SK-N-SH (cell line): ENCODE measurements at regions not wholly inside any gene's neighbourhood (a gene's known extent, or its start where the extent isn't known, plus 50 kb on each side); places are given as distances from the start of the nearest gene placed in this dataset.

Experiments
- CTCF ChIA-PET: fragments of 300-600, 350-600 bp; formaldehyde crosslinking; extraction: SDS; loops from one replicate; lab custom pipeline; 2021; lab: Yijun Ruan, JAX
- POLR2A ChIA-PET: fragments of 350-600 bp; sonication (Branson Sonifier 250); formaldehyde crosslinking; extraction: SDS; loops from one replicate; lab custom pipeline; 2020; ENCODE audit warnings: antibody characterized with exemption, inconsistent platforms; lab: Yijun Ruan, JAX
- DNase-seq: peaks from one replicate; pipeline ENCODE4 v3.0.0; 2012
- H2AFZ ChIP-seq: fragments of 200-600 bp; sonication (generic); 2 replicates; pipeline ENCODE4 v1.8.1; 2016; ENCODE audit warnings: antibody characterized with exemption, mild to moderate bottlenecking, low read depth
- H3F3A ChIP-seq: fragments of 200-600 bp; sonication (generic); replicated peaks from 2 replicates; pipeline ENCODE3; 2016; ENCODE audit warnings: antibody characterized with exemption, mild to moderate bottlenecking; ENCODE audit not compliant: insufficient read depth
- H3K27ac ChIP-seq, 2 experiments: fragments of 200-500 bp in 1 of 2; fragments of 200-600 bp in 1 of 2; sonication (Bioruptor generic) in 1 of 2; sonication (generic), shearing (Covaris generic) in 1 of 2; 2 replicates each; pipeline versions ENCODE4 v1.5.1 to v1.6.1; 2014 to 2016; ENCODE audit warnings: low read depth in 2 of 2, inconsistent platforms in 1 of 2, low read length in 1 of 2, mild to moderate bottlenecking in 1 of 2, mixed read lengths in 1 of 2
- H3K27me3 ChIP-seq: fragments of 200-600 bp; sonication (generic), shearing (Covaris generic); 2 replicates; pipeline ENCODE4 v1.6.1; 2016; ENCODE audit warnings: mixed run types; ENCODE audit not compliant: insufficient read depth
- H3K36me3 ChIP-seq, 2 experiments: fragments of 200-500 bp in 1 of 2; fragments of 200-600 bp in 1 of 2; sonication (Bioruptor generic) in 1 of 2; sonication (generic) in 1 of 2; replicated peaks in 1 of 2; 2 replicates each; pipeline versions ENCODE3 to v1.5.1; 2014 to 2016; ENCODE audit warnings: low read length in 1 of 2, mild to moderate bottlenecking in 1 of 2; ENCODE audit not compliant: insufficient read depth in 2 of 2, control insufficient read depth in 1 of 2
- H3K4me1 ChIP-seq, 2 experiments: fragments of 200-500 bp in 1 of 2; fragments of 200-600 bp in 1 of 2; sonication (Bioruptor generic) in 1 of 2; sonication (generic), shearing (Covaris generic) in 1 of 2; 2 replicates each; pipeline versions ENCODE4 v1.5.1 to v1.6.1; 2014 to 2016; ENCODE audit warnings: low read depth in 1 of 2, low read length in 1 of 2, mixed run types in 1 of 2; ENCODE audit not compliant: insufficient read depth in 2 of 2, control insufficient read depth in 1 of 2
- H3K4me2 ChIP-seq: fragments of 200-600 bp; sonication (generic), shearing (Covaris generic); 2 replicates; pipeline ENCODE4 v1.6.1; 2017; ENCODE audit warnings: mixed run types
- H3K4me3 ChIP-seq, 2 experiments: fragments of 200-500 bp in 1 of 2; fragments of 200-600 bp in 1 of 2; sonication (Bioruptor generic) in 1 of 2; sonication (generic), shearing (Covaris generic) in 1 of 2; 2 replicates each; pipeline versions ENCODE4 v1.5.1 to v1.8.1; 2014 to 2016; ENCODE audit warnings: low read depth in 2 of 2, inconsistent platforms in 1 of 2, low read length in 1 of 2, mild to moderate bottlenecking in 1 of 2, mixed read lengths in 1 of 2, moderate library complexity in 1 of 2
- H3K79me2 ChIP-seq: fragments of 200-600 bp; sonication (generic); 2 replicates; pipeline ENCODE4 v1.8.1; 2017; ENCODE audit warnings: mild to moderate bottlenecking; ENCODE audit not compliant: insufficient read depth
- H3K9ac ChIP-seq: fragments of 200-600 bp; sonication (generic); 2 replicates; pipeline ENCODE4 v1.6.1; 2017; ENCODE audit warnings: mixed run types
- H3K9me2 ChIP-seq: fragments of 200-600 bp; sonication (generic); 2 replicates; pipeline ENCODE4 v1.6.1; 2017; ENCODE audit warnings: mixed run types
- H3K9me3 ChIP-seq: fragments of 200-600 bp; sonication (generic); 2 replicates; pipeline ENCODE4 v1.6.1; 2017; ENCODE audit warnings: mixed run types, mild to moderate bottlenecking, moderate library complexity
- H4K20me1 ChIP-seq: fragments of 200-600 bp; sonication (generic); 2 replicates; pipeline ENCODE4 v1.6.1; 2017; ENCODE audit warnings: mild to moderate bottlenecking, mixed run types; ENCODE audit not compliant: insufficient read depth
- CHD2 ChIP-seq: fragments of 150-350 bp; IDR thresholded peaks from 2 replicates; pipeline ENCODE4 v1.6.1; 2018; ENCODE audit warnings: low read length; ENCODE audit not compliant: partially characterized antibody
- CTCF ChIP-seq: fragments of 200-600 bp; sonication (generic); IDR thresholded peaks from 2 replicates; pipeline ENCODE4 v1.6.1; 2017; ENCODE audit warnings: antibody characterized with exemption, mild to moderate bottlenecking, moderate library complexity
- EP300 ChIP-seq, 2 experiments: IDR thresholded peaks; 2 replicates each; pipeline versions ENCODE4 v1.4.0 to v1.6.1; 2012; ENCODE audit warnings: borderline replicate concordance in 1 of 2, low read depth in 1 of 2, low read length in 1 of 2
- EZH2phosphoT487 ChIP-seq: fragments of 200-600 bp; sonication (generic); IDR thresholded peaks from 2 replicates; pipeline ENCODE4 v1.6.1; 2017; ENCODE audit warnings: low read depth, mixed run types, mild to moderate bottlenecking, antibody characterized with exemption, moderate library complexity, borderline replicate concordance
- GABPA ChIP-seq: IDR thresholded peaks from 2 replicates; pipeline ENCODE4 v1.4.0; 2012; ENCODE audit warnings: low read depth, mild to moderate bottlenecking
- IRF3 ChIP-seq: fragments of 150-350 bp; IDR thresholded peaks from 2 replicates; pipeline ENCODE4 v1.6.1; 2016; ENCODE audit warnings: mild to moderate bottlenecking, low read depth, low read length
- MEF2A ChIP-seq: IDR thresholded peaks from 2 replicates; pipeline ENCODE4 v1.4.0; 2012; ENCODE audit warnings: low read depth, borderline replicate concordance
- NRF1 ChIP-seq: IDR thresholded peaks from 2 replicates; pipeline ENCODE4 v1.6.1; 2012; ENCODE audit warnings: low read depth, mild to moderate bottlenecking, low read length
- PBX3 ChIP-seq: IDR thresholded peaks from 2 replicates; pipeline ENCODE4; 2012
- POLR2AphosphoS5 ChIP-seq: IDR thresholded peaks from 2 replicates; pipeline ENCODE4 v1.6.1; 2012; ENCODE audit warnings: low read depth, low read length
- RAD21 ChIP-seq: IDR thresholded peaks from 2 replicates; pipeline ENCODE4 v1.6.1; 2012; ENCODE audit warnings: mild to moderate bottlenecking, low read length
- RCOR1 ChIP-seq: fragments of 150-350 bp; IDR thresholded peaks from 2 replicates; pipeline ENCODE4 v1.6.1; 2017; ENCODE audit warnings: antibody characterized with exemption, low read length
- RXRA ChIP-seq: IDR thresholded peaks from 2 replicates; pipeline ENCODE4 v1.4.0; 2012; ENCODE audit warnings: low read depth, mild to moderate bottlenecking, borderline replicate concordance
- SIN3A ChIP-seq: IDR thresholded peaks from 2 replicates; pipeline ENCODE4 v1.6.1; 2012; ENCODE audit warnings: low read depth, mild to moderate bottlenecking, low read length, moderate library complexity, borderline replicate concordance
- TAF1 ChIP-seq: IDR thresholded peaks from 2 replicates; pipeline ENCODE4 v1.6.1; 2012; ENCODE audit warnings: low read depth, mild to moderate bottlenecking, low read length, moderate library complexity, borderline replicate concordance
- TEAD4 ChIP-seq: IDR thresholded peaks from 2 replicates; pipeline ENCODE4 v1.4.0; 2012; ENCODE audit warnings: mild to moderate bottlenecking, borderline replicate concordance; ENCODE audit not compliant: insufficient read depth
- USF2 ChIP-seq: fragments of 150-350 bp; IDR thresholded peaks from 2 replicates; pipeline ENCODE4 v1.6.1; 2017; ENCODE audit warnings: antibody characterized with exemption, low read length, low read depth, borderline replicate concordance
- ZBTB33 ChIP-seq: IDR thresholded peaks from 2 replicates; pipeline ENCODE4 v1.4.0; 2012; ENCODE audit warnings: low read depth, borderline replicate concordance
- WGBS: methylation state at CpG from one replicate; pipeline ENCODE4 v1.1.6; 2017; ENCODE audit warnings: low lambda C conversion rate; 5-methylcytosine and 5-hydroxymethylcytosine counted together

GRCh38 chr12:107510211-107510610, 175.4 kb upstream of the PWP1 start (continued):
- no peak for TF ChIP-seq GABPA
- no peak for TF ChIP-seq EZH2phosphoT487
- TF ChIP-seq RXRA = no peak
- TF ChIP-seq USF2 = no peak
- no peak for TF ChIP-seq IRF3
- no peak for TF ChIP-seq RCOR1
- TF ChIP-seq TEAD4 = no peak
- no peak for TF ChIP-seq CHD2

GRCh38 chr12:107511292-107511691, 174.3 kb upstream of the PWP1 start:
- no peak overlapping the region for H3K27ac ChIP-seq
- H2AFZ ChIP-seq = no peak overlapping the region
- ChIA-PET CTCF (interaction anchor here (1.0 to 2.6 kb wide), 3 partner anchors 8 to 109 kb away, joined by 3 to 9 read pairs (median 3); no protein-coding TSS in a partner anchor), POLR2A (interaction anchor here (0.6 kb wide), 1 partner anchor 35 kb away, joined by 3 read pairs; no protein-coding TSS in a partner anchor)
- no peaks in the 10 kb centered on the region for H3K27me3 ChIP-seq
- no peaks in the 10 kb centered on the region for H3K9me2 ChIP-seq
- TF ChIP-seq NRF1 (no peak), RXRA (no peak), POLR2AphosphoS5 (no peak), GABPA (no peak), ZBTB33 (no peak), TAF1 (no peak), CTCF (no peak), PBX3 (no peak), RCOR1 (no peak), TEAD4 (no peak), EP300 (IDR thresholded peaks at IDR 0.05; ENCODE audit: borderline replicate concordance in 1 of 2, low read depth in 1 of 2, low read length in 1 of 2) (no peak), SIN3A (no peak), RAD21 (no peak), EZH2phosphoT487 (no peak), MEF2A (no peak)
- H3K36me3 ChIP-seq = no peaks in the 10 kb centered on the region
- no peak for DNase-seq
- peaks cover 19% of the 10 kb centered on the region for H3F3A ChIP-seq
- no peaks in the 10 kb centered on the region for H3K9me3 ChIP-seq
- no peaks in the 10 kb centered on the region for H3K79me2 ChIP-seq
- H4K20me1 ChIP-seq = no peaks in the 10 kb centered on the region
- 92% methylated on average over 3 of the region's 3 CpGs for WGBS
- H3K9ac ChIP-seq = no peak overlapping the region
- no peak overlapping the region for H3K4me3 ChIP-seq
- no peak overlapping the region for H3K4me2 ChIP-seq
- peaks cover 4 to 12% of the 10 kb centered on the region in 2 experiments; a peak in 2 of 4 replicates for H3K4me1 ChIP-seq
